GM12801 (cell line): ENCODE measurements at regions not wholly inside any gene's neighbourhood (a gene's known extent, or its start where the extent isn't known, plus 50 kb on each side); places are given as distances from the start of the nearest gene placed in this dataset.

Source experiments
- CTCF ChIP-seq: IDR thresholded peaks from one replicate; pipeline ENCODE4 v1.5.1; 2011; ENCODE audit warnings: control low read depth; ENCODE audit not compliant: insufficient read length; ENCODE audit errors: extremely low read depth

DNA sequence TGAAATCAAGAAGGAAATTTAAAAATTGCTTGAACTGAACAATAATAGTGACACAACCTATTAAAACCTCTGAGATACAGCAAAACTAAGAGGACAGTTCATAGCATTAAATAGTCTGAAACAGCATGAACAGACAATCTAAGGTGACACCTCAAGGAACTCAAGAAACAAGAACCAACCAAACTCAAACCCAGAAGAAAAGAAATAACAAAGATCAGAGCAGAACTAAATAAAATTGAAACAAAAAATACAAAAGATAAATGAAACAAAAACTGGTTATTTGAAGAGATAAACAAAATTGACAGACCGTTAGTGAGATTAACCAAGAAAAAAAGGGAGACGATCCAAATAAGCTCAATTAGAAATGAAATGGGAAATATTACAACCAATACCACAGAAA lies 122.8 kb upstream of the TOP3B start:
- TF ChIP-seq CTCF: no peak

GRCh38 chr22:22103078-22103875 lies 120.7 kb upstream of the TOP3B start:
- TF ChIP-seq CTCF: no peak

DNA sequence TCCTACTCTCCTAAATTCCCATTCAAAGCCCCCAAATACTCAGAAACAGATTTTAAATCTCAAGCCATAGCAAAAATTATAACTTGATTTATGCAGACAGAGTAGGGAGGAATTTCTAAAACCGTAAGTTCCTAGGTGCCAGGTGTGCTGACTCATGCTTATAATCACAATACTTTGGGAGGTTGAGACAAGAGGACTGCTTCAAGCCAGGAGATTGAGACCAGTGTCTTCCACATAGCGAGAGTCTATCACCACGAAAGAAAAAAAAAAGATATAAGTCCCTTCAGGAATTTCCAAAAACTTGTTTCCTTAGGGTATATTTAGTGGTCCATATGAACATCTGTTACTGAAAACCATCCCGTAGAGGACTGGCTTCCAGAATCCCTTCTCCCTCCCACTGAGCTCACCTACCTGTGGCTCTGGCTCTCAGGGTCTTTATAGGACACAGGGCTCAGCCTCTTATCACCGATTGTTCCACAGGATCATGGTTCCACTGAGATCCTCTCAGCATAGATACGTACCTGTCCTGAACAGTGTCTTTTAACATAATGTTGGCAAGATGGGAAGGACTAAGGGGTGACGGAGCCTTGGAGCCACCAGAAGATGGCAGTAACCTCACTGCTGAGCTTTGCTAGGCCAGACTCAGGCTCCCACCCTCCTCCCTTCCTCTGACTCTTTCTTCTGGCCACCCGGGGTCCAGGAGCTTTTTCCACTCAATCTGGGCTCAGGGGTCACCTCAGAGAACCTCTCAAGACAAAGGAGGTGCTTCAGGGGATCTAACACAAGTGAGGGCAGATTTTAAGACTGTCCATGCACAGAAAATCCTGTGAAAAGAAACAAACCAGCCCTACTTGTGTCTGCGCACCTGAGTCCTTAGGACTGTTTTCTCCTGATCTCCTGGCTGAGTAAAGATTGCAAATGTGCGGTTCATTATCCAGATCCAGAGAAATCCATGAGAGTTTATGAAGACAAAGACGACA lies 117.5 kb upstream of the TOP3B start:
- no peak for TF ChIP-seq CTCF

- no peak for TF ChIP-seq CTCF
Observed at GRCh38 chr22:22099194-22099486, 116.6 kb upstream of the TOP3B start.

DNA sequence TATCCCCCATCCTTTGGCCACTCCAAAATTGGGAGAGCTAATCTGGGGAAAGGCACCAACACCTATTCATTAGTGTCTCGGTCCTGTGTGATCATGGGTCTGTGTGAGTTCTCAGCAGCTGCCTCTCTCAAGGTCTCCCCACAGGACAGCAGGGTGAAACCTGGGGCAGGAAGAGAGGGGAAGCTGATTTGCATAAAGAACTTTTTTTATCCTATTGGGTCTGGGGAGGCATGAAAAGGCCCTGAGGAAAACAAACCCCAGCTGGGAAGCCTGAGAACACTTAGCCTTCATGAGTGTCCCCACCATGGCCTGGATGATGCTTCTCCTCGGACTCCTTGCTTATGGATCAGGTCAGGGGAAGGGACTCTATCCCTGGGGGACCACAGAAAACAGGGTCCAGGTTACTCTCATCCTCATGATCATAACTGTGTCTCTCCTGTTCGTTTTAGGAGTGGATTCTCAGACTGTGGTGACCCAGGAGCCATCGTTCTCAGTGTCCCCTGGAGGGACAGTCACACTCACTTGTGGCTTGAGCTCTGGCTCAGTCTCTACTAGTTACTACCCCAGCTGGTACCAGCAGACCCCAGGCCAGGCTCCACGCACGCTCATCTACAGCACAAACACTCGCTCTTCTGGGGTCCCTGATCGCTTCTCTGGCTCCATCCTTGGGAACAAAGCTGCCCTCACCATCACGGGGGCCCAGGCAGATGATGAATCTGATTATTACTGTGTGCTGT lies 116.0 kb upstream of the TOP3B start:
- no peak for TF ChIP-seq CTCF

- no peak for TF ChIP-seq CTCF
Observed at GRCh38 chr22:22097727-22098228, 115.2 kb upstream of the TOP3B start.

DNA sequence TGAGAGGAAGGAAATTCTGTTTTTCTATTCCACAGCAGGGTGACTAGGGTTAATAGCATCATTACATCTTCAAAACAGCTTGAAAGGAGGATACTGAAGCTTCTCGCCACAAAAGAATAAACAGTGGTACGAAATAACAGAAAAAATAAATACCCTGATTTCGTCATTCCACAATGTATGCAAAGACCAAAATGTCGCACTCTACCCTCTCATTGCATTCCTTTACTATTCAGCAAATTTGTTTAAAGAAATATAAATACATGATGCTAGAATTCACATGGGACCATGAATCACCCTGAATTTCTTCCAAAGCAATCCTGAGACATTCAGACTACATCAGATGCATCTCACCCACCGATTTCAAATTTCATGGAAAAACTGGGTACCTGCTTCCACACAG lies 112.3 kb upstream of the TOP3B start:
- no peak for TF ChIP-seq CTCF
